ENCODE measurements at regions not wholly inside any gene's neighbourhood (a gene's known extent, or its start where the extent isn't known, plus 50 kb on each side); places are given as distances from the start of the nearest gene placed in this dataset.
"Not testable (repeated sequence)": the region's sequence is repeated elsewhere in the genome, so short reads cannot be mapped to it uniquely, and the experiment has no call there.

DNA sequence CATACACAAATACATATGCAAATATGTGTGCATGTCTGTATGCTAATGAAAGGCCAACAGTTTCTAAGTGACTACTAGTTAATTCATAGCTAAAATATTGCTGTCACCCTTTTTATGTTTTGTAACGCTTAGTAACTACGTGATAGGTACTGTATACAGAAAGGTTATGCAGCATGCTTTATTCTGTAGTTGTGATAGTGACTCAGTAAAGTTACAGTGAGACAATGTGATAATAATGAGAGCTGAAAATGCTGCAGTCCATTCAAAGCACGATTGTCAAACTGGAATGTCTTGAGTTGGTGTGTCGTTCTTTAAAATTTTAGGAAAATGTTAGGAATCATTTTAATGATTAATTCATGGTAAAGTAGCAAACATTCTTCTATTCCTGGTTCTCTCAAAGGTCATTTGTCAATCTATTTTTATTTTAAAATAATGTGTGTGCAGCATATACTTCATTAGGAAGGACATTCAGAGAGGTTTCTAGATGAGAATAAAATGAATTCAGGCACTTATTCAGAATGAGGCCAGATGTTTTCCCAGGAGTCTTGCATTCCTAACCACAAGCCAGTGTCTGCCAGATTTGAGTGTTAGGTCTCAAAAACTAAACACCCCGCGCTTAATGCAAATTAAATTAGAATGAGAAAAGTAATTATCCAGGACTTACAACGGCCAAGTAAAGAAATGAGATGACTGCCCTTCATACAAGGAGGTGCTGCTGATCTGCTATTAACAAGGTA lies 408.8 kb upstream of the FZD8 start:
- DNase-seq (ENCODE audit: low read depth) = no peak

DNA sequence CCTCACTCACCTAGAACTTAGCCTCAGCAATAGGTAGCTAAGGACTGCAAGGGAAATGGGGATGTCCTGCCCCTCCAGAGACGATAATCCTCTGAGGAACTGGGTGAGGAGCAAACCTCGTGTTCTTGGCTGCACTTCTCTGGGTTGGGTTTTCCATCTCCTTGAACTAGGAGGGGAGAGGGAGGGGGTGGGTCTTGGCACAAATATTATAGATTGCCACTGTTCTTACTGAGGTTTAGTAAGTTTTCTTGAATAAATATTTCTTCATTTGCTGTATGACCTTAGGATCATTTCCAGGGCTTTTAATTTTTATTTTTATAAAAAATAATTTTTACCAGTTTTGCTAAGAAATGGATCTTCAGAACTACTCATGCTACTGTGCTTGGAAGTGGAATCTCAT lies 406.7 kb upstream of the FZD8 start:
- DNase-seq (ENCODE audit: low read depth) = no peak

DNA sequence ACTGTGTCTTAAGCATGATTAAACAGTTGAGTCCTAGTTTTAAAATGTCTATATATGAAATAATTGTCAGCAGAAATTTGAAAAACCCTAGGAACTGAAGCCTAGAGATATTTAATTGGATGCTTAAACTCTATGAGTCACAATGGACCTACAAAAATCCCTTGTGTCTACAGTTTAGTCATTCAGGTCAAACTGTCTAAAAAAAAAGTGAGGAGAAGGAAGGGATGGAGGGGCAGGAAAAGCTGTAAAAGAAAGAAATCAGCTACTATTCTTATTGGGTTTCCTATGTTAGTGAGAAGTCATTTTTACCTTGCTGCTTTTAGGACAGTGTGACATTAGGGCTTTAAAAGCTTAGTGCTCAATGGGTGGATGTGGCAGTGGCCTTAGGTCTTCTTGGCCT lies 406.1 kb upstream of the FZD8 start:
- DNase-seq (ENCODE audit: low read depth) = peak; percentile 34

DNA sequence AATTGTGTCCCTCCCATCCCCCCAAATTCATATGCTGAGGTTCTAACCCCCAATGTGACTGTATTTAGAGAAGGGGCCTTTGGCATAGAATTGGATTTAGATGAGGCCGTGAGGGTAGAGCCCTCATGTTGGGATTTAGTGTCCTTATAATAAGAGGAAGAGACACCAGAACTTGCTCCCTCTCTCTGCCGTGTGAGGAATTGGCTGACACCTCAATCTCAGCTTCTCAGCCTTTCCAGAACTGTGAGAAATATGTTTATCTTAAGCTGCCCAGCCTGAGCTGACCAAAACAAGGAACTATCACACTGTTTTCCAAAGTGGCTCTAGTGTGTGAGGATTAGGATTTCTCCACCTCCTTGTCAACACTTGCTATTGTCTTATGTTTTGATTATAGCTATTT lies 400.0 kb upstream of the FZD8 start:
- DNase-seq (ENCODE audit: low read depth) = no peak

DNA sequence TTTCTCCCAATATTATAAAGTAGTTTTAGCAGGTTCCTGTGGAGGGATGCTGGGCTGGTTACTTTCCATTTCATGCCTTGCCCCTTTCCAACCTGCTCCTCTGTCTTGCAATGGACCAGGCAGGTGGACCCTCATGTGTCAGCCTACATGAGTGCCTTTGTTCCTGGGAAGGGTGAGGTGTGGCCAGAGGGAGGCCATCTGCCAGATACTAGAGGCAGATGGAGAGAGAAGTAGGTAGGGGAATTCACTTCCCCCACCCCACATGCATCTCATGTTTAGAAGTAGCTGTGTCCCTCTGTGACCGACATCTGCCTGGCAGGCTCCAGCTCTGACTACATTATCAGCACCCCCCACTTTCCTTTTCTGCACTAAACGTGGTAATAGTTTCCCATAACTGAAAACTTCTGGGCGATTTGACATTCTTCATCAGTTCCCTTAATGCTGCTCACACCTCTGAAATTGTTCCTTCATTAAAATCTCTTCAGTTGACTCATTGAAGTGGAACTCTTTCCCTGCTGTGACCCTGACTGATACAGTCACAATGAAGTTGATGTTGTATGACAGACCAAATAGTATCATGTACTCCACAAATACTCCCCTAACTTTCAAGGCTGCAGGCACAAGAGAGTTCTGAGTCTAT lies 396.3 kb upstream of the FZD8 start:
- DNase-seq (ENCODE audit: low read depth) = peak; percentile 35

DNA sequence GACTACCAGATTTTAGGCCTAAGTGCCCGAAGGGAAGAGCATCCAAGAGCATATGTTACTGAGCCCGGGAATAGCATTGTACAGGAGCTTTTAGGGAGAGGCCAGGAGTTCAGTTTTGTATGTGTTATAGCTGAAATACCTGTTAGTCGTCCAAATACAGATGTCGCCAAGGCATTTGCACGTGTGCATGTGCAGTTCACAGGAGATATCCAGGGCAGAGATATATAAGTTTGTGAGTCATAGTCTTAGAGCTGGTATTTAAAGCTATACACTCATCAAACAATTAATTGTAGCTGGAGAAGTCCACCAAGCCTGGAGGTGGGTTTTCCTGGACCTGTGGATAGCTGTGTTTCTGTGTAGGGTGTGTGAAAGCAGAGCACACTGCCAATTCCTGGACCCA lies 394.0 kb upstream of the FZD8 start:
- DNase-seq (ENCODE audit: low read depth) = no peak

DNA sequence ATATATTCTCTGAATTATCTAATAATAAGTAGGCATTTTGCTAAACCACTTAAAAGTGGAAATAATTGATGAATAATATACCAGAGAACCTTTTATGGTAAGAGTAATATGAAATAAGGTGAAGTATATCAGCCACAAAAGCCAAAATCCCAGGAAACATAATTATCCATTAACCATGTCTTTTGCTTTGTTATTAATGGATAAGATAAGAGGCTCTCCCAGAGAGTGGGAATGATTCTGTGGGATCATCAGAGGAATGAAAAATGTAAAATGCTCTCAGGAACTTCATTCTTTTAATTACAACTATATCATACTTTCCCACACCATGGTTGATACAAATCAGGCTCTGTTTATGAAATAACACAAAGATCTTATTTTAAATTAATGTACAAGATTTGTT lies 391.7 kb upstream of the FZD8 start:
- no peak for DNase-seq (ENCODE audit: low read depth)

DNA sequence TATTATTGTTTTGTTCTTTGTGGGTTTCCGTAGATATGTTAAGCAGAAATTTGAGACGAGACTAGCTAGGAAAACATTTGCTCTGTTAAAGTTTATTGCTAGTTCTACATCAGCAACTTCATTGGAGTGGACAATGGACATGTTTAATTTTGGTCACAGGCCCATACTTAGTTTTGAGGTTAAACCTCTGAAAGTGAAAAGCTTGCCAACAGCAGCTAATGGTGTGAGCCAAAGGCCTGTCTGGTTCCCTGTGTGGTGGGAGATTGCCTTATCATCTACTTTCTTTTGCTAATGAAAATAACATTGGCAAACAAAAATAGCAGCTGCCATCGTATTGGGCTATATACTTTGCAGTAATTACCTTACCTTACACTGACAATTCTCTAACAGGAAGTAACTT lies 388.4 kb upstream of the FZD8 start:
- DNase-seq (ENCODE audit: low read depth) = no peak

DNA sequence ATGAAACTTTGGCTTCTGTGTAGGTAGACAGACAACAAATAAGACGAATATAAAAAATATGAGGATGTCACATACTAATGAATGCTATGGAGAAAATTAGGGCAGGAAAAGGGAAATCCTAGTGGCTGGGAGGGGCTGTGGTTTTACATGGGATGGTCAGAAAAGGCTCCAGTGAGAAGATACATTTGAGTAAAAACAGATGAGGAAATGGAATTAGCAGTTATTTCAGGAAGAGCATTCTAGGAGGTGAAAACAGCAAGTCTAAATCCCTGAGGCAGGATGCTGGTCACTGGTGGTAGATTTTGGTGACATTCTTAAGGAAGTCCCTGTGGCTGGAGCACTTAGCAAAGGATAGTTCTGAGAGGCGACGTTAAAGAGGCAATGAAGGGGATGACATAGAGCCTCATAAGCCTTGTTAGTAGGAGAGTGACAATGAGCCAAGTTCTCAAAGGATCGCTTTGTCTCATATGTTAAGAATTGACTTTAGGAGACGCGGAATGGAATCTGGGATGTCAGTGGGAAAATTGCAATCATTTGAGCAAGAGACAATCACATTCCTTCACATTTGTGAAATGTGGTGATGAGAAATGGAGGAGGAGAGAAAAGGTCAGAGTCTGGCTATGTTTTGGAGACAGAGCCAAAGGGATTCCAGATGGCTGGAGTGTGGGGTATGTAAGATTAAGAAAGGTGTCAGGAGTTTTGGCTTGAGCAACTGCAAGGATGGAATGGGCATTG lies 384.7 kb upstream of the FZD8 start:
- DNase-seq (ENCODE audit: low read depth) = peak; percentile 63

DNA sequence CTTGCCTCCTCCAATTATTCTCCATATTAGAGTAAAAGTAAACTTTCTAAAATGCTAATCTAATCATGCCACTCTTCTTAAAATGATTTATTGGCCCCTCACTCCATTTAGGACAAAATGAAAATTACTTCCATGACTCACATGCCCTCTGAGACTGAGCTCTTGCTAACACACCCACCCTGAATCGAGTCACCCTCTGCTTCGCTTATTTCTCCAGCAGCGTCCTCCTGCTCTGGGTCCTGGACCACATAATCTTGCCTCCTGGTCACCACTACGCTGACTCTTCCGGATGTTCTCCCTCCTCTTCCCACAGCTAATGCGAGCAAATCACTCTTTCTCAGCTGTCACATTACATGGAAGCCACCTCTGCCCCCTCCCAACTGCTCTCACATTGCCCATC lies 384.0 kb upstream of the FZD8 start:
- peak; percentile 52 for DNase-seq (ENCODE audit: low read depth)

DNA sequence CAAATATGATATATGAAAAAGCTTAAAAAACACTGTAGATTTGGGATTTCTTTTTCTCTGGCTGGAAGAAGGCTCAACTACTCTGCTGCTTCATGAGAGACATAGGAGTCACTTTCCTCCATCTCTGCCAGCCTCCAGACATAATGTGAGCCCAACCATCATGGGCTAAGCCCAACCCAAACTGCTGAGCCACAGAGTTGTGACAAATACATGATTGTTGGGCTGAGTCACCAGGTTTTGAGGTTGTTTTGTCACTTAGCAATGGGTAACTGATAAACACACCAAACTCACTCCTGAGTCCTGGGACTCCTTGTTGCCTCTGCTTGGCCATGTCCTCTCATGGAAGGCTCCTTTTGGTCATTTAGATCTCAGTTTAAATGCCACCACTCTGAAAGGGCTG lies 381.8 kb upstream of the FZD8 start:
- peak; percentile 91 for DNase-seq (ENCODE audit: low read depth)

DNA sequence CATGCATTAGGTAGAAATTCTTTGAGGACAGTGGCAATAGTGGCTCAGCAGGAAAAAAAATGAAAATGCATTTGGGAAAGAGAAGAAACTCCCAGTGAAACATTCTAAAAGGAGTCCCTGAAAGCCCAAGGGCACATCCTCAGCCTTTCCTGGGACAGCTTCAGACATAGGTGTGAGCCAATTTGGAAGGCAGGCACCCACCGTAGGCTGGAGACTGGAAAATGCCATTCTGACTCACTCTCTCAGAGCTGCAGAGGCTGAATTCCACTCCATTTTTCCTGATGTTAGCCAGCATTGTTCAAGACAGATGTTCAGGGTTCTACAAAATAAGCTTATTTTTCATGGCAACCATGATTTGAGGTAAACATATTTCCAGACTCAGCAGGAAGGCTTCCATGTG lies 379.0 kb upstream of the FZD8 start:
- DNase-seq (ENCODE audit: low read depth) = no peak

DNA sequence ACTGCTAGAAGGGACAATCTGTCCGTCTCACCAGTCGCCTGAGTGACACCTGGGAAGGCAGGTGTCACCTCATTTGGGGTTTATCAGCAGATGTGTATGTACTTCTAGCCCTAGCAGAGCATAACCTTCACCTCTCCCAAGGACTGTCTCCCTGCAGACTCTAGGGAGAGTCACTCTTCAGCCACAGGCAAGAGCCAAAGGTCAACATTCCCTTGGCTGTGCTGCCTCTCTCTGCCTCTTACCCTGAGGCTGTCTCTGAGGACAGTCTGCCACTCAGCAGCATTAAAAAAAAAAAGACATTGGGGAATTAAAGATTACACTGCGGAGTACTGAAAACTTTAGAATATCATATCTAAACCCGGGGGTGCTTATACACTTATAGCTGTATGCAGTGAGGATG lies 377.7 kb upstream of the FZD8 start:
- DNase-seq (ENCODE audit: low read depth) = no peak

DNA sequence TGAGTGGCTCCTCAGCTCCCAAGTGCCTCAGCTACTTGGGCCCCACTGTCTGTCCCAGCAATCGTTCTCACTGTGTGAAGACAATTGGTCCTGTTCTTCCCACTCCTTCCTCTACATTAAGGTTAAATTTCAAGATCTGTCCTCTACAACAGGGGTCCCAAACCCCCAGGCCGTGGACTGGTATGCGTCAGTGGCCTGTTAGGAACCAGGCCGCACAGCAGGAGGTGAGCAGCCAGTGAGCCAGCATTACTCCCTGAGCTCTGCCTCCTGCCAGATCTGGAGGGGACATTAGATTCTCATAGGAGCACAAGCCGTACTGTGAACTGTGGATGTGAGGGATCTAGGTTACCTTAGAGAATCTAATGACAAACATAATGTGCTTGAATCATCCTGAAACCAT lies 376.9 kb upstream of the FZD8 start:
- DNase-seq (ENCODE audit: low read depth) = no peak

DNA sequence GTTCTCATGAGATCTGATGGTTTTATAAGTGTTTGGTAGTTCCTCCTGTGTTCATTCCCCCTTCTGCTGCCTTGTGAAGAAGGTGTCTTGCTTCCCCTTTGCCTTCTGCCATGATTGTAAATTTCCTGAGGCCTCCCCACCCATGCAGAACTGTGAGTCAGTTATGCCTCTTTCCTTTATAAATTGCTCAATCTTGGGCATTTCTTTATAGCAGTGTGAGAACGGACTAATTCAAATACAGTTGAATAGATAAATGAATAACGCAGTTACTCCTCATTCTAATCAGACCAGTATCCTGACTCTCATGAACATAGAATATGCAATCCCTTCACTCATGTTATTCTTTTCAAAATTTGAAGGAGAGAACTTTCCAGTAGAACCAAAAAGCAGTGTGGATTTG lies 375.0 kb upstream of the FZD8 start:
- DNase-seq (ENCODE audit: low read depth) = no peak

DNA sequence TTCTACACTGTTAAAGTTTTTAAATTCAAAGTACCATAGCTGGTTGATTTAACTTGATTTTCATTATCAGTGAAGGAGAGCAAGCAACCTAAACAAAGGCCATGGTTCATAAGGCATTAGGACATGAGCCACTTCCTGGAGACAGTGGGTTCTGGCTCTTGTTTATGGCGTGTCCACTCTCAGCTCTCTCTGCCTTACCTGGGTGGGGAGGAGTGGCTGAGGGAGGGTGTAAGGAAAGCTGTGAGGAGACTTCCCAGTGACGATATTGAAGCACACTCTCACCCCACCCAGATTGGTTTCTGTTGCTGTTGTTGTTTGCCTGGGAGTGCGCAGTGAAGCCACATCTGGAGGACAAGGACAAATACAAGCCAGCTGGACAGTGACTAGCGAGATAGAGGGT lies 365.3 kb upstream of the FZD8 start:
- DNase-seq (ENCODE audit: low read depth) = no peak

DNA sequence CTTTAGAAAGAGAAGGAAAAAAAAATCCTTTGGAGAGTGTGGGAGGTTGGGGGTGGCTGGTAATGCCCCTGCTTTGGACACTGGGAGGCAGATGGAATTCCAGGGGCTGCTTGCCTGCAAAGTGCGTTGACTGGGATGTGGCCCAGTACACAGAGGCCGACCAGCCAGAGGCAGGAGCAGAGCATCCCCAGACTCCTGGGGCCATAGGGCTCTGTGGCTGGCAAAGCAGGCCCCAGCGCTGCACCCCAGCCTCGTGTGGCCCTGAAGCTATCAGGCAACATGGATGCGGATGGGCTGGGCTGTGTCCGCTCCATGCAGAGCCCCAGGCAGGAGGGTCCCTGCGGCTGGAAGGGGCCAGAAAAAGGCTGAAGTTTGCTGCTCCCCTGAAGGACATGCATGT lies 361.6 kb upstream of the FZD8 start:
- DNase-seq (ENCODE audit: low read depth) = no peak

DNA sequence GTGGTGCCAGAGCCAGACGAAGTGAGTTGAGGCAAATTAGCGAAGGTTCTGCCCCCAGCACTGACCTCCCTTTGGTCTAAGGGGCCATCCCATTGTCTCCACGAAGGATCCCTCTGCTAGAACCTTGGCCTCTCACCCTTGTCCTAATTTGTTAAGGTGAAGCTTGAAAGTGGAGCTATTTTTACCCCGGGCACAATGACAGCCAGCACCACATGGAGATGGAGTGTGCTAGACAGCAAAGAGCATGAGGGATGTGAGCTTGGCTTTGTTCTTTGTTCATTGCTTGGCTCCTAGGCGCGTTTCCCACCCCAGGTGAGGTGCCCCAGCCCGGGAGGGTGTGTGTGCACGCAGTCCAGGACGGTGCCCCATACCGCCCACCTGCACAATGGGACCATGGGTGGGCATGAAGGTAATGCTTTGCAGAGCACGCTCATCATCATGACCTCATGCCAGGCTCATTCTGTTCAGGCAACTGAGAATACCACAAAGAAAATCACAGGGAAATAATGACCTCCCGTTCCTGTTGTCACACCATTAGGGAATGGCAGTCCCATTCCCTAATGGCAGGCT lies 361.0 kb upstream of the FZD8 start:
- DNase-seq (ENCODE audit: low read depth) = no peak

DNA sequence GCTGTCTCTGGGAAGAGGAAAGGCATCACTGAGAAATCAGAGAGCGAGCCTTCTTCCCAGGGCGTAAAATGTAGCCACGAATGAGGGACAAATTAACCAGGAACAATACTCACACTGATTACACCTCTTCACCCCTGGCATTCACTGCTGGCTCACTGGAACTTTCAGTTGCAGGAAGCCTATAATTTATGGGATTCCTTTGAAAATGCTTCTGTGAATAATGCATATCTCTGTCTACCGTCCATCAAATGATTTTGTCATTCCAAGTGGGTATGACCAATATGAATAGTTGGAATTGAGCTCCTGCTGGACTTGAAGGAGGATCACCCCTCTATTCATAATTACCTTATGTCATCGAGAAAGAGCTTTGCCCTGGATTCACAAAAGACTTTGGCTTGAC lies 360.3 kb upstream of the FZD8 start:
- no peak for DNase-seq (ENCODE audit: low read depth)

DNA sequence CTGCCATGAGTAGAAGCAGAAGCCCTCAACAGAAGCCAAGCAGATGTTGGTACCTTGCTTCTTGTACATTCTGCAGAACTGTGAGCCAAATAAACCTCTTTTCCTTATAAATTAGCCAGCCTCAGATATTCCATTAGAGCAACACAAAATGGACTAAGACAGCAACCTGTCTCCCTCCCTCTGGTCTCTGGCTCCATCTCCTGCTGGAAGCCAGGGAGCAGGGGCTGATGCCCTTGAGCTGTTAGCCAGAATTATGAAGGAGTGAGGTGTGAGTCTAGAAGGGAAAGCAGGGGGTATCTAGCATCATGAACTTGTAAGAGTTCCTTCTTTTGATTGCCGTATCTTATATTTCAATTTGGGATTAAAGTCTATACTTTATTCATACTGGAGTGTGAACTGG lies 358.7 kb upstream of the FZD8 start:
- not testable (repeated sequence) for DNase-seq (ENCODE audit: low read depth)

DNA sequence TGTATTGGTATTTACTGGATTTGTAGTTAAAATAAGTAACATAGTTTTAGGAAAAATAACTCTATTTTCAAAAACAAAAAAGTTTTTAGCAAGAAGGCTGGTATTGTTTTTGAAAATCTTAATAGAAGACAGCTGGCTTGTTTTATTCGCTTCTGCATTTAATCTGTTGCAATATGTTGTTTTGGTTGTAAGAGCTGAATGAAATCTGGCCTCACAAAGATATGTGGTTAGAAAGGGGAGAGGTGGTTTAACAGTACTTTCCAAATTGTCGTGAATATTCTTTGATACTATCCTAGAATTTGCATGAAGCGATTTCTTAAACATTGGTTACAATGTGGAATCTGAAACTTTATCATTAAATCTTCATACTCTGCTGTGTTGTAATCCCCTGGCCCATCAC lies 355.9 kb upstream of the FZD8 start:
- DNase-seq (ENCODE audit: low read depth) = no peak

DNA sequence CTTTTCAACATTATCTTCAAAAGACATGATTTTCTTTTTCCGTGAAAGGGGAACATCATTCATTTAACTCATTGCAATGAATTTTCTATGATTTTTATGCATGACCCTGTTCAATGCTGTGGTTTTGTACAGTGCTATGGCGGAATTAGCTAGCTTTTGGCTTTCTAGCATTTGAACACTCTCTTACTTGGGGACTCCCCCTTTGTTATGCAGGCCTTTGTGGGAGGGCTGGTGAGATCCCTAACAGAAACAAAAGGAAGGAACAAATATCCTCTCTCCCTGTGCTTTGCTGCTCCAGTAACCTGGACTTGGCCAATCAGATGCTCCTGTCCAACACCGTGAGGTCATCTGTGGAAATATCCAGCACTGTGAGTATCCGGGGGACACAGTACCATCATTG lies 353.4 kb upstream of the FZD8 start:
- DNase-seq (ENCODE audit: low read depth) = no peak
